HG02588 (cell line): ENCODE measurements at regions not wholly inside any gene's neighbourhood (a gene's known extent, or its start where the extent isn't known, plus 50 kb on each side); places are given as distances from the start of the nearest gene placed in this dataset.
"Not testable (repeated sequence)": the region's sequence is repeated elsewhere in the genome, so short reads cannot be mapped to it uniquely, and the experiment has no call there.

Experiments
- ATAC-seq: cut with Tn5 transposase; IDR thresholded peaks from one replicate; pipeline ENCODE4 v1.9.1; 2021; ENCODE audit warnings: mild to moderate bottlenecking, moderate library complexity; ENCODE audit not compliant: unreplicated experiment

DNA sequence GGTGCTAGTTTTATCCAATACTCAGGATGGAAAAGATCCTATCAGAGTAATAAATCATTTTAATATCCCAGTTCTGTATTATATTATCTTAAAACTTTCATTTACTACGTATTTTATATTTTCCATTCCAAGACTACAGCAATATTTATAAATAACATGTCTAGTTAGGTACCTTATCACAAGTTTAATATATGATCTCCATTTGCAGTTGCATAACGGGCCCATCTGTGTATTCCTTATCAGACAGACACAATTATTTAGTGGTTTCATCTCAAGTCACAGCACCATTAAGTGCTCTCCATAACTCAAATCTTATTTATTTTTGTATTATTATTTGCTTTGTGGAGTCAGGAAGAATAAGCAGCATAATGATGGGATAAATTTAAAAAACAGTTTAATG, 333.9 kb downstream of the SH2D1A start:
- no peak for ATAC-seq

DNA sequence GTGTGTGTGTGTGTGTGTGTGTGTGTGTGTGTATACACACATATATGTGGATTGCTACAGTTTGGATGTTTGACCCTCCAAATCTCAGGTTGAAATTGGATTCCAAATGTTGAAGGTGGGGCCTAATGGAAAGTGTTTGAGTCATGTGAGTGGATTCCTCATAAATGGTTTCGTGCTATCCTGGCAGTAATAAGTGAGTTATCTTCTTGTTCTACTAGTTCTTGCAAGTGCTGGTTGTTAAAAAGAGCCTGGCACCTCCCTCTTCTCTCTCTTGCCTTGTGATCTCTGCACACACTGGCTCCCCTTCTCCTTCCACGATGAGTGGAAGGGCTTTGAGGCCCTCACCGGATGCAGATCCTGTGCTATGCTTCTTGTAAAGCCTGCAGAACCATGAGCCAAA, 344.1 kb downstream of the SH2D1A start:
- ATAC-seq: no peak

- no peak for ATAC-seq
These were observed 353.5 kb downstream of the SH2D1A start for GRCh38 chrX:124699876-124700275.

GRCh38 chrX:124717537-124717936, 371.2 kb downstream of the SH2D1A start:
- no peak for ATAC-seq

GRCh38 chrX:124719060-124719459, 372.7 kb downstream of the SH2D1A start:
- ATAC-seq: no peak

DNA sequence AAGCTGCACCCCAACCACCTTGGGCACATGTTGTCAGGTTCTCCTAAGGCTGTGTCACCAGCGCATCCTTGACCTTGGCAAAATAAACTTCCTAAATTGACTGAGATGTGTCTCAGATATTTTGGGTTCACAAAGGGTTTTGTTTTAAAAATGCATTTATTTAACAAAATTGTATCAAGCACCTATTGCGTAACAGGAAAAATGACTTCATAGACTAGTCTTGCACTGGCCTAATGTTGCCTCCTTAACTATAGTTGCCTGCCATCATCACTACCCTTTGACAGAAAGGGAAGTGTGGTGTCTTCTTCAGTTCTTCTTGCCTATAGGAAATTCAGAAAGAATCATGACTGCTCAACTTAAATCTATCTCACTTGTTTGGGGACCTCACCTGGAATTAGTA, 374.2 kb downstream of the SH2D1A start:
- ATAC-seq: no peak

DNA sequence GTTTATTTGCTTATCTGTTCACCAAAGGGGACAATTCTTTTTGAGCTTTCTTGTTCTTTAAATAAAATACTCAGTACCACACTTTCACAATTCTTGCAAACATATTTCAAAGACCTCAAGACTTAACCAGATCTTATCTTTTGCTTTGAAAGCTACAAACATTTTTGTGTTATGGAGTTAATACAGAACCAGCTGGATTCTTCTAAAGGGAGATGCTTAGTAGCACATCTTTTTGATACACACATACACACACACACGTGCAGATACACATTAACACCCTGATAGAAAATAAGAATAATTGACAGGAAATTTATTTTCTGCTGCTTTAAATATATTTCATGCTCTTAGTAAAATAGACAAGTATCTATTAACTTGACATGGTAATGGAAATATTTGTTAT, 379.1 kb downstream of the SH2D1A start:
- ATAC-seq: no peak

- ATAC-seq: no peak
These were observed 379.9 kb downstream of the SH2D1A start for GRCh38 chrX:124726292-124726691.

- ATAC-seq: no peak
These were observed 380.5 kb downstream of the SH2D1A start for GRCh38 chrX:124726881-124727280.

GRCh38 chrX:124736553-124737270, 390.3 kb downstream of the SH2D1A start:
- no peak for ATAC-seq

- no peak for ATAC-seq
These were observed 391.4 kb downstream of the SH2D1A start for GRCh38 chrX:124737771-124738170.

DNA sequence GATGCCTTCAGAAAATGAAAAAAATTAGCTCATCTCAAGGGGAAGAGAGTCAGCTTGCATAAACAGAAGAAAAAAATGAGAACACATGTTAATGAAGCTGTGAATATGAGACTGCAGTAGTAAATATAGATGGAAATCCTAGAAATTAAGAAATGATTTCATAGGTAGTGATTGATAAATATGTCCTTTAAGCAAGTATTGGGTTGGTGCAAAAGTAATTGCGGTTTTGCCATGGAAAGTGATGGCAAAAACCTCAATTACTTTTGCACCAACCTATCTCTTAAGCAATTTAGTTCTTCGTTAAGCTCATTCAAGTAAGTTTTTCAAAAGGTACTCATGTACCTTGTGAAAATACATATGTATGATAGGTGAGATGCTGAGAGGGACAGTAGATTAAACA, 400.9 kb downstream of the SH2D1A start:
- no peak for ATAC-seq

GRCh38 chrX:124764354-124764753, 418.0 kb downstream of the SH2D1A start:
- no peak for ATAC-seq

DNA sequence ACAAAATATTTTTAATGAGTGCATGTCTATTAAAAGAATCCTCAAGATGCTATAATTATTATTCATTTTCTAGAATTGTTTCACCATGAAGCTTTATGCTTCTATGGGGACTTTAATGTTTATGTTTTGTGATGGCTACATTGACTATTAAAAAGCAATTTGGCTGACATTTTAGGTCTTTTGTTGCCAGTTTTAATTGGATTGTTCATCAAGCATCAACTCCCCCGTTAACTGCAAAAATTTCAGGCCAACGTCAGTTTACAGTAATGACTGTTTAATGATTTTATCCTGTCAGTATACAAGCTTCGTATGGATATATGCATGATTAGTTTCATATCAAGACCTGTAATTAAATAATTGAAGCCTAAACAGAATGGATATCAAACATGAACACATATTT, 422.8 kb downstream of the SH2D1A start:
- no peak for ATAC-seq

GRCh38 chrX:124771292-124771691, 424.9 kb downstream of the SH2D1A start:
- ATAC-seq: no peak

DNA sequence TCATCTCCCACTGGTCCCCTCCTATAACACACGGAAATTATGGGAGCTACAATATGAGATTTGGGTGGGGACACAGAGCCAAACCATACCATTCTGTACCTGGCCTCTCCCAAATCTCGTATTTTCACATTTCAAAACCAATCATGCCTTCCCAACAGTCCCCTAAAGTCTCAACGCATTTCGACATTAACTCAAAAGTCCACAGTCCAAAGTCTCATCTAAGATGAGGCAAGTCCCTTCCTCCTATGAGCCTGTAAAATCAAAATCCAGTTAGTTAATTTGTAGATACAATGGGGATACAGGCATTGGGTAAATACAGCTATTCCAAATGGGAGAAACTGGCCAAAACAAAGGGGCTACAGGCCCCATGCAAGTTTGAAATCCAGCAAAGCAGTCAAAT, 441.9 kb downstream of the SH2D1A start:
- ATAC-seq: not testable (repeated sequence)

GRCh38 chrX:124789874-124790273, 443.5 kb downstream of the SH2D1A start:
- ATAC-seq: not testable (repeated sequence)

GRCh38 chrX:124791492-124792095, 445.2 kb downstream of the SH2D1A start:
- no peak for ATAC-seq

GRCh38 chrX:124796989-124797388, 450.6 kb downstream of the SH2D1A start:
- ATAC-seq: no peak

DNA sequence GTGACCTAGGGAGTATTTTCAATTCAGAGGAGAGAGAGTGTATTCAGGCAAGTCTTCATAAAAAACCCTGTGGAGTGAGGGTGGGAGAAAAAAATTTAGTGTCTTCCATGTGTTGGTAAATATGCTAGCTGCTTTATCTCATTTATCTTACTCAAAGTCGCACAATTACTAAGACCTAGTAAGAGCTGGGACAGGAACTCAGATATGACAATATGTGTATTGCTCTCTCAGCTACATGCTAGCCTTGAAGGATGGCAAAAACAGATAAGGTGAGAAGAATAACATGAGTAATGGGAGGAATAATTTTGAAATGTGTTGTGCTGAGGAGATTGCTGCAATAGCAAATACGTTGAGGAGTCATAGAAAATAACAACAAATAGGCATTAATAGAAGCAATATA, 458.6 kb downstream of the SH2D1A start:
- no peak for ATAC-seq

GRCh38 chrX:124805486-124805885, 459.1 kb downstream of the SH2D1A start:
- ATAC-seq: no peak

DNA sequence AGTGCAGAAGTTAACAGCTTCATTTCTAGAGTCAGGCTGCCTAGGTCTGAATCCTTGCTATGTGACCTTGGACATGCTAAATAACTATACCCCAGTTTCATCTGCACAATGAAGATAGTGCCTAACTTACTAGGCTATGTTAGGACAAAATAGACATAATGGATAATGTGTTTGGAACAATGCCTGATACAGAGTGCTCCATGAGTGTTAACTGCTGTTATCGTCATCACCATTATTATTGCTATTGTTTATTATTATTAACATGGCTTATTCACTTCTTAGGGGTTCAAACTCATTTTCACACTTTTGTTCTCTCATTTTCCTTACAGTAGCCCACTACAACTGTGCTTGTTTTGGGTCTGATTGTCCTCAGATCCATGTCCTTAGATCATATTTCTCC, 467.7 kb downstream of the SH2D1A start:
- no peak for ATAC-seq

DNA sequence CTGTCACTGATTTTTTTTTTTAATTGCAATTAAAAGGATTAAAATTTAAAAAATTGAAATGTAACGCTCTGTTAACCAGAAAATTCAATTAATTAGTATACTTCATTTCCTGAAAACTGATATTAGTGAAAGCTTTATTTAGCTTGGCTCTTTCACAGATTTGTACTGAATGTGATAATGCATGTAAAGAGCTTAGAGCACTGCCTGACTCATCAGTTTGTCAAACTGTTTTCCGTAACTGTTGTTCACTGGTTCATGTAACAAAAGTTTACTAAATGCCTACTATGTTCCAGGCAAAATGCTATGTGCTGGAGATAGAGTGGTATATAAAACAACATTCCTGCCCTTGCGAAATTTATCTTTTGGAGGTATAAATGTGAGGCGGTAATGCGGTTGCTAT, 471.7 kb downstream of the SH2D1A start:
- no peak for ATAC-seq
